BJ (cell line): ENCODE measurements at regions not wholly inside any gene's neighbourhood (a gene's known extent, or its start where the extent isn't known, plus 50 kb on each side); places are given as distances from the start of the nearest gene placed in this dataset.

Experiments
- CTCF ChIA-PET: fragments of 350-600 bp; formaldehyde crosslinking; extraction: SDS; loops from one replicate; lab custom pipeline; 2021; ENCODE audit warnings: antibody characterized with exemption, inconsistent platforms; lab: Yijun Ruan, JAX
- POLR2A ChIA-PET: fragments of 300-600 bp; sonication (Branson Sonifier 250); formaldehyde crosslinking; extraction: SDS; loops from one replicate; lab custom pipeline; 2021; ENCODE audit warnings: antibody characterized with exemption; lab: Charles Lee
- DNase-seq: peaks from one replicate; pipeline ENCODE4 v3.0.0-alpha.2; 2011; ENCODE audit warnings: low read depth
- H3K27me3 ChIP-seq: 2 replicates; pipeline ENCODE4 v1.6.0; 2011; ENCODE audit warnings: low read length; ENCODE audit not compliant: control insufficient read depth, insufficient read depth
- H3K36me3 ChIP-seq: 2 replicates; pipeline ENCODE4 v1.5.1; 2011; ENCODE audit warnings: low read length; ENCODE audit not compliant: control insufficient read depth, insufficient read depth
- H3K4me3 ChIP-seq: 2 replicates; pipeline ENCODE4 v1.5.1; 2011; ENCODE audit warnings: low read depth, mild to moderate bottlenecking, control low read depth, low read length
- CTCF ChIP-seq: IDR thresholded peaks from 2 replicates; pipeline ENCODE4 v1.5.1; 2011; ENCODE audit warnings: low read depth, mild to moderate bottlenecking, control low read depth, inconsistent platforms, low read length, moderate library complexity; ENCODE audit not compliant: insufficient read depth

DNA sequence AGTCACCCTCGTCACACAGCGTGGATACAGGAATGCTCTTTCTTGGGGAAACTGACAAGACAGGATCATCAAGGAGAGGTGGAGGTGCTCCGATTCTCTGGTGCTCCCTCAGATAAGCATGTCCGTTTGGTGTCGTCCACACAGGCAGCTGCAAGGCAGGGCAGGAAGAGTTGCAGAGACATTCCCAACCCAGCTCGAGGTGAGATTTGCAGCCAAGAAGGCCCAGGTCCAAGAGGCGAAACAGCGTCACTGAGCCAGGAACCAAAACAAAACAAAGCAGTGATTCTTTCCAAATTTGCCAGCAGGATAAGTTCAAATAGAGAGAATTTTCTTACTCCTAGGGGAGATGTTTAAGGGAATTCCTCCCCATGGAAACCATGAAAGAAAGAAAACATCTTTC lies 386.5 kb upstream of the PFKP start:
- Histone ChIP-seq H3K4me3 (no peak overlapping the region), H3K27me3 (no peaks in the 10 kb centered on the region), H3K36me3 (no peaks in the 10 kb centered on the region)
- DNase-seq, result no peak
- POLR2A ChIA-PET, result no interaction called here
- CTCF ChIA-PET, result no interaction called here
- TF ChIP-seq CTCF, result no peak

GRCh38 chr10:2679646-2680045 lies 387.7 kb upstream of the PFKP start:
- POLR2A ChIA-PET, result no interaction called here
- H3K4me3 ChIP-seq, result no peak overlapping the region
- no peaks in the 10 kb centered on the region for H3K36me3 ChIP-seq
- TF ChIP-seq CTCF, result no peak
- CTCF ChIA-PET, result no interaction called here
- no peaks in the 10 kb centered on the region for H3K27me3 ChIP-seq
- DNase-seq, result no peak

GRCh38 chr10:2676455-2676854 lies 390.9 kb upstream of the PFKP start:
- no peak for TF ChIP-seq CTCF
- H3K36me3 ChIP-seq, result no peaks in the 10 kb centered on the region
- ChIA-PET POLR2A (interaction anchor here (0.6 kb wide), 1 partner anchor 9 kb away, joined by 9 read pairs; no protein-coding TSS in a partner anchor), CTCF (no interaction called here)
- H3K4me3 ChIP-seq, result no peak overlapping the region
- no peak for DNase-seq
- H3K27me3 ChIP-seq, result no peaks in the 10 kb centered on the region

- no peak for TF ChIP-seq CTCF
- Histone ChIP-seq H3K27me3 (no peaks in the 10 kb centered on the region), H3K4me3 (no peak overlapping the region), H3K36me3 (no peaks in the 10 kb centered on the region)
- ChIA-PET CTCF (no interaction called here), POLR2A (no interaction called here)
- no peak for DNase-seq
These were observed 392.9 kb upstream of the PFKP start for GRCh38 chr10:2674451-2674850.

DNA sequence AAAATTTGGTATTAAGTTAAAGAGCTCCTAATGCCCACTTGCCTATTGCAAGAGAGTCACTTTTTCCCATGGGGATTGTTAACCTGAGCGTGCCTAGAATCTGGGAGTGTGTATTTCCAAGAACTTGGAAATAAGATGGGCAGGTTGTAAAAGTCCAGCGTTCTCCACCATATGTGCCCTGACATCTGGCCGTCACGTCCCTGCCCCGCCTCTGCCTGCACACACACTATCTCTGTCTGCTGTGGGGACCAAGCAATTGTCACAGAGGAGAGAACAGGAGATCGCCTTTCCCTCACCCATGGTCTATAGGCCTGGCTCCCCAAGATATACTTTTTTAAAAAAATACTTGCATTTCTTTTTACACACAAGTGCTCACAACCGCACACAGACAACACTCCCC lies 396.5 kb upstream of the PFKP start:
- POLR2A ChIA-PET, result no interaction called here
- Histone ChIP-seq H3K4me3 (no peak overlapping the region), H3K36me3 (no peaks in the 10 kb centered on the region), H3K27me3 (no peaks in the 10 kb centered on the region)
- no peak for DNase-seq
- TF ChIP-seq CTCF, result no peak
- CTCF ChIA-PET, result no interaction called here
